Spleen (tissue), 7 donors: ENCODE measurements at regions not wholly inside any gene's neighbourhood (a gene's known extent, or its start where the extent isn't known, plus 50 kb on each side); places are given as distances from the start of the nearest gene placed in this dataset.

ENCODE experiments used
- CTCF ChIP-seq, 11 experiments: fragments of 200-600 bp in 7 of 11; fragments of 450-650 bp in 4 of 11; sonication (generic) in 4 of 11; IDR thresholded peaks in 8 of 11; conservative IDR thresholded peaks in 3 of 11; 1 replicate in 7 of 11; 2 replicates in 4 of 11; pipeline versions ENCODE4 v1.4.0 to v1.8.0; 2016 to 2021; ENCODE audit warnings: antibody characterized with exemption in 11 of 11, inconsistent platforms in 4 of 11, mild to moderate bottlenecking in 1 of 11
- POLR2A ChIP-seq, 3 donors: fragments of 450-650 bp; IDR thresholded peaks; one replicate each; pipeline ENCODE4 v1.5.1; 2017; ENCODE audit warnings: antibody characterized with exemption in 3 of 3, mild to moderate bottlenecking in 1 of 3
- POLR2AphosphoS5 ChIP-seq, 3 donors: sonication (generic); formaldehyde crosslinking; IDR thresholded peaks; one replicate each; pipeline ENCODE4 v1.5.1; 2017; ENCODE audit warnings: antibody characterized with exemption in 3 of 3
- donor health status: DM: no; HTN: no; CAD: no; lungs with moderate emphysema.
- donor health status: DM: no; HTN: no; CAD: no.
- donor health status: DM: no; HTN: no; CAD: no.

GRCh38 chr21:24617819-24618218, 989.5 kb downstream of the MRPL39 start:
- no peak for TF ChIP-seq CTCF (IDR thresholded peaks at IDR 0.05 in 8 of 11, conservative IDR thresholded peaks at IDR 0.05 in 3 of 11)
- TF ChIP-seq POLR2A (IDR thresholded peaks at IDR 0.05), result no peak
- TF ChIP-seq POLR2AphosphoS5 (IDR thresholded peaks at IDR 0.05), result no peak
